ENCODE measurements at regions not wholly inside any gene's neighbourhood (a gene's known extent, or its start where the extent isn't known, plus 50 kb on each side); places are given as distances from the start of the nearest gene placed in this dataset.

DNA sequence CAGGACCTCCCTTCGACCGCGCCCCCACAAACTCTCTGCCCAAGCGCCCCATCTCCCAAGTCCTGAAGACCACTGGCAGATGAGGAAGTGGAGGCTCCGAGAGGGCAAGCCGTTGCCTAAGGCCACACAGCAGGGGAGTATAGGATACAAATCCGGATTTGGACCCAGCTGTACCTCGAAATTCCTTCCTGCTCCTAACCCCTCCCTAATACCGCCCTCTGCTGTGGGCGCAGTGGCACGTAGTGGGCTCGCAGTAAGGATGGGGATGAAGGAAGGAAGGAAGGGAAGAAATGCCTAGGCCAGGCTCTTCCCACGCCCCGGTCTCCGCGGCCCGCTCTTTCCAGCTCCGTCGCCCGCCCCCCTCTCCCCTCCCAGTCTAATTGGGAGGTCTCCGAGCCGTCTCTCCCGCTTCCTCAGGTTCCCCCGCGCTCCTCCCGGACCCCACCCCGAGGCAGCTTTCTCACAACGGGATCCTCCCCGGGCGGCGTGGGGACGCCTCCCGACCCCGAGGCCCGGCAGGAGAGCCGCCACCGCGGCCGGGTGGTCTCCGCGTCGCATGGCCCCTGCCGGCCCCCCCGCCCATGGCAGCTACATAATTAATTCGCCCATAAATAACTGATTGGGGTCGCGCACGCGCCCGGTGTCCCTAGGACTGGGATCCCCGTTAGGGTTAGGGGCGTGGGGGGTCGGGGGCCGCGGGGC, 138.9 kb downstream of the C9orf50 start:
- Histone ChIP-seq H3K27ac (ENCODE audit: low read length) (no peak overlapping the region), H3K79me2 (ENCODE audit: low read length) (no peaks in the 10 kb centered on the region), H3F3A (ENCODE audit: insufficient read depth, low read length) (no peaks in the 10 kb centered on the region), H2AFZ (ENCODE audit: low read length) (no peak overlapping the region), H3K4me3 (ENCODE audit: low read length) (no peak overlapping the region), H4K20me1 (ENCODE audit: insufficient read depth, low read length) (no peaks in the 10 kb centered on the region), H3K27me3 (replicated peaks; ENCODE audit: insufficient read depth, low read length) (peaks cover 45% of the 10 kb centered on the region), H3K9me3 (replicated peaks; ENCODE audit: insufficient read depth, low read length) (no peaks in the 10 kb centered on the region), H3K36me3 (replicated peaks; ENCODE audit: insufficient read depth, low read length) (no peaks in the 10 kb centered on the region), H3K4me1 (ENCODE audit: low read length) (no peaks in the 10 kb centered on the region), H3K4me2 (ENCODE audit: low read depth, low read length) (peak overlapping the region; percentile 29; the same call in 1 of the 2 replicates), H3K9ac (ENCODE audit: low read length) (no peak overlapping the region), H3K9me2 (replicated peaks; ENCODE audit: insufficient read depth, low read length) (no peaks in the 10 kb centered on the region)
- no peak for TF ChIP-seq EZH2phosphoT487 (IDR thresholded peaks at IDR 0.05; ENCODE audit: low read length)
- no peak for TF ChIP-seq EZH2 (optimal IDR thresholded peaks at IDR 0.05; ENCODE audit: low read depth, low read length)
- TF ChIP-seq, protein P1, sequence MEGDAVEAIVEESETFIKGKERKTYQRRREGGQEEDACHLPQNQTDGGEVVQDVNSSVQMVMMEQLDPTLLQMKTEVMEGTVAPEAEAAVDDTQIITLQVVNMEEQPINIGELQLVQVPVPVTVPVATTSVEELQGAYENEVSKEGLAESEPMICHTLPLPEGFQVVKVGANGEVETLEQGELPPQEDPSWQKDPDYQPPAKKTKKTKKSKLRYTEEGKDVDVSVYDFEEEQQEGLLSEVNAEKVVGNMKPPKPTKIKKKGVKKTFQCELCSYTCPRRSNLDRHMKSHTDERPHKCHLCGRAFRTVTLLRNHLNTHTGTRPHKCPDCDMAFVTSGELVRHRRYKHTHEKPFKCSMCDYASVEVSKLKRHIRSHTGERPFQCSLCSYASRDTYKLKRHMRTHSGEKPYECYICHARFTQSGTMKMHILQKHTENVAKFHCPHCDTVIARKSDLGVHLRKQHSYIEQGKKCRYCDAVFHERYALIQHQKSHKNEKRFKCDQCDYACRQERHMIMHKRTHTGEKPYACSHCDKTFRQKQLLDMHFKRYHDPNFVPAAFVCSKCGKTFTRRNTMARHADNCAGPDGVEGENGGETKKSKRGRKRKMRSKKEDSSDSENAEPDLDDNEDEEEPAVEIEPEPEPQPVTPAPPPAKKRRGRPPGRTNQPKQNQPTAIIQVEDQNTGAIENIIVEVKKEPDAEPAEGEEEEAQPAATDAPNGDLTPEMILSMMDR (IDR thresholded peaks at IDR 0.05; ENCODE audit: low read length), result no peak
- DNase-seq, result no peak

DNA sequence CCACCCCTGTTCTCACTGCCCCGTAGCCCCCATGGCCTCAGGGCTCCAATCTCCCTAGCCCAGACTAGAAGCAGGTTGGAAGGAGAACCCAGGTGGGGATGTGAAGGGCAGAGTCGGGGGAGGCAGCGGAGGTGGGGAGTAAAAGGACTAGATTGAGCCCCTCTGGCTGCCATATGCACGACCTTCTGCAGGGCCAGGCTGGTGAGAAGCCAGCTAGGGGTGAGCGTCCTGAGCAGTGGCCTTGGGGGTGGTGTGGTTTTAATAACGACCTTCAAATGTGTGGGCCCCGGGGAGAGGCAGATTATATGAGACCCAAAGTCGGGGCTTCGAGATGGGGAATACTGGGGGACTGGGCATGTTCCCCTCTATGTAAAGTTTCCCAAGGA, 139.5 kb downstream of the C9orf50 start:
- Histone ChIP-seq H2AFZ (ENCODE audit: low read length) (no peak overlapping the region), H3K9ac (ENCODE audit: low read length) (no peak overlapping the region), H3K4me1 (ENCODE audit: low read length) (no peaks in the 10 kb centered on the region), H3K79me2 (ENCODE audit: low read length) (no peaks in the 10 kb centered on the region), H3K27ac (ENCODE audit: low read length) (no peak overlapping the region), H3F3A (ENCODE audit: insufficient read depth, low read length) (no peaks in the 10 kb centered on the region), H3K9me2 (replicated peaks; ENCODE audit: insufficient read depth, low read length) (no peaks in the 10 kb centered on the region), H3K9me3 (replicated peaks; ENCODE audit: insufficient read depth, low read length) (no peaks in the 10 kb centered on the region), H3K27me3 (replicated peaks; ENCODE audit: insufficient read depth, low read length) (peaks cover 45% of the 10 kb centered on the region), H3K4me3 (ENCODE audit: low read length) (no peak overlapping the region), H4K20me1 (ENCODE audit: insufficient read depth, low read length) (no peaks in the 10 kb centered on the region), H3K36me3 (replicated peaks; ENCODE audit: insufficient read depth, low read length) (no peaks in the 10 kb centered on the region), H3K4me2 (ENCODE audit: low read depth, low read length) (no peak overlapping the region)
- no peak for DNase-seq
- no peak for TF ChIP-seq EZH2phosphoT487 (IDR thresholded peaks at IDR 0.05; ENCODE audit: low read length)
- TF ChIP-seq EZH2 (optimal IDR thresholded peaks at IDR 0.05; ENCODE audit: low read depth, low read length), result no peak
- TF ChIP-seq, protein P1 (IDR thresholded peaks at IDR 0.05; ENCODE audit: low read length), result no peak

DNA sequence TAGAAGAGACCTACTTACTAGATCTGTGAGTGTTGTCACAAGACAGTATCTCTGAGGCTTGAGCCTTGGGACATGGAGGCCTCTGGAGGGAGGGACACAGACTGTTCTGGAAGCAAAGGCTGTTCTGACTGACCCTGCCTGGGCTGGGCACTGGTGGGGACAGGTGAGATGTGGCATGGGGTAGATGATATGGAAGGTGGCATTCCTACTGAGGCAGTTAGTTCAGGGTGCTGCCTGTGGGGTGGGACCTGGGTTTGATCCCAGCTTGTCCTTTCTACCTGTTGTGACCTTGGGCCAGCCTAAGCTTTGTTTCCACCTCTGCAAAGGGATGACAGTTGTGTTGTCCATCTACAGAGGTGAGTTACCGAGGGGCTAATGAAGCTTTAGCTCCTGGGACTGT, 140.2 kb downstream of the C9orf50 start:
- Histone ChIP-seq H3K79me2 (ENCODE audit: low read length) (no peaks in the 10 kb centered on the region), H3K9me3 (replicated peaks; ENCODE audit: insufficient read depth, low read length) (no peaks in the 10 kb centered on the region), H3F3A (ENCODE audit: insufficient read depth, low read length) (no peaks in the 10 kb centered on the region), H3K4me3 (ENCODE audit: low read length) (no peak overlapping the region), H3K9me2 (replicated peaks; ENCODE audit: insufficient read depth, low read length) (no peaks in the 10 kb centered on the region), H3K4me1 (ENCODE audit: low read length) (no peaks in the 10 kb centered on the region), H3K36me3 (replicated peaks; ENCODE audit: insufficient read depth, low read length) (no peaks in the 10 kb centered on the region), H2AFZ (ENCODE audit: low read length) (no peak overlapping the region), H3K9ac (ENCODE audit: low read length) (no peak overlapping the region), H4K20me1 (ENCODE audit: insufficient read depth, low read length) (no peaks in the 10 kb centered on the region), H3K27me3 (replicated peaks; ENCODE audit: insufficient read depth, low read length) (peaks cover 45% of the 10 kb centered on the region), H3K27ac (ENCODE audit: low read length) (no peak overlapping the region), H3K4me2 (ENCODE audit: low read depth, low read length) (no peak overlapping the region)
- TF ChIP-seq EZH2 (optimal IDR thresholded peaks at IDR 0.05; ENCODE audit: low read depth, low read length), result no peak
- TF ChIP-seq EZH2phosphoT487 (IDR thresholded peaks at IDR 0.05; ENCODE audit: low read length), result no peak
- TF ChIP-seq, protein P1 (IDR thresholded peaks at IDR 0.05; ENCODE audit: low read length), result no peak
- DNase-seq, result no peak

All from MM.1S (cell line).